K562 (cell line): ENCODE measurements at regions not wholly inside any gene's neighbourhood (a gene's known extent, or its start where the extent isn't known, plus 50 kb on each side); places are given as distances from the start of the nearest gene placed in this dataset.

ENCODE experiments used
- BRCA1 ChIP-seq, 2 experiments: fragments of 450-650 bp in 1 of 2; sonication (generic) in 1 of 2; formaldehyde crosslinking in 1 of 2; IDR thresholded peaks; 2 replicates each; pipeline versions ENCODE4 v1.5.0 to v1.6.1; 2017 to 2020; ENCODE audit warnings: mild to moderate bottlenecking in 1 of 2, missing genetic modification reagents in 1 of 2
- CEBPZ ChIP-seq: fragments of 150-350 bp; IDR thresholded peaks from 2 replicates; pipeline ENCODE4 v1.6.1; 2014; ENCODE audit warnings: low read depth, mild to moderate bottlenecking, low read length, borderline replicate concordance
- ETV6 ChIP-seq, 3 experiments: fragments of 150-350 bp in 1 of 3; sonication (generic) in 1 of 3; formaldehyde crosslinking in 1 of 3; IDR thresholded peaks; 2 replicates each; pipeline versions ENCODE4 v1.6.1 to v1.8.0; 2014 to 2022; ENCODE audit warnings: borderline replicate concordance in 2 of 3, low read depth in 2 of 3, antibody characterized with exemption in 1 of 3, low read length in 1 of 3, mild to moderate bottlenecking in 1 of 3, missing genetic modification reagents in 1 of 3
- FOXM1 ChIP-seq, 2 experiments: fragments of 450-650 bp in 1 of 2; sonication (generic) in 1 of 2; formaldehyde crosslinking in 1 of 2; IDR thresholded peaks; 2 replicates each; pipeline versions ENCODE4 v1.6.1 to v1.9.0; 2017 to 2022; ENCODE audit warnings: low read depth in 2 of 2, mild to moderate bottlenecking in 2 of 2, missing genetic modification reagents in 1 of 2, moderate library complexity in 1 of 2
- GABPA ChIP-seq: fragments of 200-800 bp; sonication (Bioruptor generic); conservative IDR thresholded peaks from 2 replicates; pipeline ENCODE4 v1.6.1; 2016; ENCODE audit warnings: low read depth, missing genetic modification characterization, missing compliant biosample characterization
- ILF3 ChIP-seq: fragments of 450-650 bp; IDR thresholded peaks from 2 replicates; pipeline ENCODE4 v1.6.1; 2018; ENCODE audit warnings: antibody characterized with exemption, mild to moderate bottlenecking, moderate library complexity, borderline replicate concordance
- MAFF ChIP-seq: IDR thresholded peaks from 2 replicates; pipeline ENCODE4 v1.6.1; 2012; ENCODE audit warnings: low read length, improper control_type of control experiment
- ZBED1 ChIP-seq: IDR thresholded peaks from 2 replicates; pipeline ENCODE4 v1.6.1; 2014
- ZNF174 ChIP-seq: fragments of 250-450 bp; sonication (Bioruptor Pico); IDR thresholded peaks from 2 replicates; pipeline ENCODE4 v1.4.0; 2020; ENCODE audit warnings: mild to moderate bottlenecking

- TF ChIP-seq FOXM1 (IDR thresholded peaks at IDR 0.05; ENCODE audit: low read depth) (no peak), FOXM1 (CRISPR knock-in tag; IDR thresholded peaks at IDR 0.05; ENCODE audit: low read depth) (no peak), CEBPZ (no peak), ZNF174 (CRISPR knock-in tag) (no peak), ZBED1 (no peak), GABPA (tag) (no peak), ILF3 (no peak), BRCA1 (IDR thresholded peaks at IDR 0.05) (no peak), BRCA1 (CRISPR knock-in tag; IDR thresholded peaks at IDR 0.05) (no peak), MAFF (no peak), ETV6 (IDR thresholded peaks at IDR 0.05; ENCODE audit: borderline replicate concordance in 1 of 2, low read depth in 2 of 2, low read length in 1 of 2) (no peak), ETV6 (CRISPR knock-in tag; IDR thresholded peaks at IDR 0.05; ENCODE audit: borderline replicate concordance) (no peak)
Measured at GRCh38 chr7:21359163-21359562, 68.7 kb upstream of the SP4 start.
